ENCODE measurements at regions not wholly inside any gene's neighbourhood (a gene's known extent, or its start where the extent isn't known, plus 50 kb on each side); places are given as distances from the start of the nearest gene placed in this dataset.
A peak's percentile ranks its signal among the peaks of the same experiment; 100 is the strongest.

GRCh38 chr10:44028384-44029137, 356.3 kb downstream of the CXCL12 start:
- Histone ChIP-seq H3K27me3 (no peaks in the 10 kb centered on the region), H3K36me3 (no peaks in the 10 kb centered on the region), H3K9me3 (peaks cover 0 to 8% (median 3%) of the 10 kb centered on the region in 4 donors), H3K4me3 (no peak overlapping the region), H3K4me1 (peaks cover 0 to 16% (median 12%) of the 10 kb centered on the region in 4 donors), H3K27ac (replicated peaks in 1 of 4) (no peak overlapping the region)
- no peak for TF ChIP-seq POLR2A (IDR thresholded peaks at IDR 0.05; ENCODE audit: low read depth)
- TF ChIP-seq EP300 (IDR thresholded peaks at IDR 0.05): no peak
- TF ChIP-seq POLR2AphosphoS5 (IDR thresholded peaks at IDR 0.05): no peak
- no peak for TF ChIP-seq CTCF (IDR thresholded peaks at IDR 0.05)
- 91% methylated on average over 11 of the region's 11 CpGs for WGBS
- intact Hi-C loops (cut with DNase I): no loop called here
- DNase-seq (ENCODE audit: extremely low spot score): no peak

GRCh38 chr10:44024356-44025116, 360.4 kb downstream of the CXCL12 start:
- DNase-seq (ENCODE audit: extremely low spot score): peak; percentile 62
- no peak overlapping the region for H3K27ac ChIP-seq (replicated peaks in 1 of 4)
- intact Hi-C loops (cut with DNase I): no loop called here
- WGBS: 92% methylated on average over 6 of the region's 6 CpGs
- no peaks in the 10 kb centered on the region for H3K4me1 ChIP-seq
- H3K27me3 ChIP-seq: no peaks in the 10 kb centered on the region
- no peak overlapping the region for H3K4me3 ChIP-seq
- no peaks in the 10 kb centered on the region for H3K36me3 ChIP-seq
- TF ChIP-seq EP300 (IDR thresholded peaks at IDR 0.05) (no peak), POLR2AphosphoS5 (IDR thresholded peaks at IDR 0.05) (no peak), POLR2A (IDR thresholded peaks at IDR 0.05; ENCODE audit: low read depth) (no peak), CTCF (IDR thresholded peaks at IDR 0.05) (no peak)
- H3K9me3 ChIP-seq: peaks cover 0 to 9% (median 4%) of the 10 kb centered on the region in 4 donors

- peak; percentile 24 for DNase-seq (ENCODE audit: extremely low spot score)
- Histone ChIP-seq H3K27me3 (no peaks in the 10 kb centered on the region), H3K36me3 (no peaks in the 10 kb centered on the region), H3K9me3 (peaks cover 0 to 9% (median 4%) of the 10 kb centered on the region in 4 donors), H3K4me1 (no peaks in the 10 kb centered on the region), H3K4me3 (no peak overlapping the region), H3K27ac (replicated peaks in 1 of 4) (no peak overlapping the region)
- TF ChIP-seq POLR2A (IDR thresholded peaks at IDR 0.05; ENCODE audit: low read depth) (no peak), POLR2AphosphoS5 (IDR thresholded peaks at IDR 0.05) (no peak), CTCF (IDR thresholded peaks at IDR 0.05) (no peak), EP300 (IDR thresholded peaks at IDR 0.05) (no peak)
- intact Hi-C loops (cut with DNase I): no loop called here
- 79% methylated on average over 5 of the region's 5 CpGs for WGBS
These were observed 361.4 kb downstream of the CXCL12 start for GRCh38 chr10:44023517-44023916.

GRCh38 chr10:44022203-44022602, 362.7 kb downstream of the CXCL12 start:
- peaks cover 6% of the 10 kb centered on the region in 4 donors for H3K4me1 ChIP-seq
- WGBS: 100% methylated on average over 1 of the region's 1 CpG
- no peak overlapping the region for H3K4me3 ChIP-seq
- no peak for TF ChIP-seq EP300 (IDR thresholded peaks at IDR 0.05)
- TF ChIP-seq CTCF (IDR thresholded peaks at IDR 0.05): no peak
- TF ChIP-seq POLR2A (IDR thresholded peaks at IDR 0.05; ENCODE audit: low read depth): no peak
- TF ChIP-seq POLR2AphosphoS5 (IDR thresholded peaks at IDR 0.05): no peak
- H3K36me3 ChIP-seq: no peaks in the 10 kb centered on the region
- intact Hi-C loops (cut with DNase I): no loop called here
- DNase-seq (ENCODE audit: extremely low spot score): peak; percentile 66
- no peaks in the 10 kb centered on the region for H3K27me3 ChIP-seq
- peaks cover 0 to 9% (median 4%) of the 10 kb centered on the region in 4 donors for H3K9me3 ChIP-seq
- H3K27ac ChIP-seq (replicated peaks in 1 of 4): no peak overlapping the region
